ENCODE measurements at regions not wholly inside any gene's neighbourhood (a gene's known extent, or its start where the extent isn't known, plus 50 kb on each side); places are given as distances from the start of the nearest gene placed in this dataset.
"Not testable (repeated sequence)": the region's sequence is repeated elsewhere in the genome, so short reads cannot be mapped to it uniquely, and the experiment has no call there.

DNA sequence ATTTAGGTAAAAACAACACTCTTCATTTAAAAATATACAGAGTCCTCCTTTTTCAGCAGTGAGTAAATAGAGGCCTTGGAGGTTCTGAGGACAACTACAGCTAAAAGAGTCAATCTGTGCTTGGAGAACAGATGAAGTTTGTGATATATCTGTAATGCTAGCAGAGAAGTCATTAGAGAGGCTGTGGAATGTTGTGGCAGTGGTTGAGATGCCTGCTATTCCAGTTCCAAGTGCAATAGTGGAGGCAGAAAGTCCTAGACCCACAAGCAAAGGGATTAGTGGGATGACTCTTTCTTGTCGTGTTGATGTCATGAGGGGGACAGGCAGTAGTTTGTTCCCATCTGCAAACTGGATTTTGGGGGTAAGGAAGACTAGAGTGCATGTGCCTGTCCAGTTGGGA, 62.1 kb upstream of the EZR start:
- H3K9me2 ChIP-seq (ENCODE audit: insufficient read depth); H3K4me1 ChIP-seq (ENCODE audit: control insufficient read depth in 1 of 2, insufficient read depth in 2 of 2, low read length in 2 of 2); DNase-seq (ENCODE audit: low read depth, low spot score); H3K4me3 ChIP-seq (replicated peaks in 1 of 2; ENCODE audit: low read depth in 1 of 2, low read length in 2 of 2); H3K27ac ChIP-seq (ENCODE audit: low read depth, low read length); H3K27me3 ChIP-seq (ENCODE audit: insufficient read depth, low read length); H3K79me2 ChIP-seq (ENCODE audit: insufficient read depth, low read length); H4K20me1 ChIP-seq (ENCODE audit: insufficient read depth); RAD21 ChIA-PET (ENCODE audit: low non-redundant PET in 1 of 2, low total read pairs in 2 of 2, uncharacterized antibody in 2 of 2, unreplicated experiment in 2 of 2); H3K36me3 ChIP-seq (ENCODE audit: control insufficient read depth in 1 of 2, insufficient read depth in 2 of 2, low read length in 2 of 2); H3K4me2 ChIP-seq (ENCODE audit: low read length); ATAC-seq; H3K9ac ChIP-seq (ENCODE audit: low read length); POLR2A ChIA-PET; BruUV-seq (replicated peaks); CTCF ChIA-PET; intact Hi-C loops (cut with micrococcal nuclease); H2AFZ ChIP-seq (ENCODE audit: low read depth, low read length, poor library complexity, severe bottlenecking): not testable (repeated sequence)
- peaks cover 6 to 10% of the 10 kb centered on the region in 2 experiments; a peak in 2 of 4 replicates for H3K9me3 ChIP-seq (ENCODE audit: control insufficient read depth in 1 of 2, insufficient read depth in 1 of 2, low read depth in 1 of 2, low read length in 2 of 2)

DNA sequence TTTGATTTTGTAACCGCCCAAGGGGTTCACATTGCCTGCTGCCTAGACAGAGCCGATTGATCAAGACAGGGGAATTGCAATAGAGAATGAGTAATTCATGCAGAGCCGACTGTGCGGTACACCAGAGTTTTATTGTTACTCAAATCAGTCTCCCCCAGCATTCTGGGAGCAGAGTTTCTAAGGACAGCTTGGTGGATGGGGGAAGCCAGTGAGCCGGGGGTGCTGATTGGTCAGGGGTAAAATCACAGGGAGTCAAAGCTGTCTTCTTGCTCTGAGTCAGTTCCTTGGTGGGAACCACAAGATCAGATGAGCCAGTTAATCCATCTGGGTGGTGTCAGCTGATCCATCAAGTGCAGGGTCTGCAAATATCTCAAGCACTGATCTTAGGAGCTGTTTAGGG, 60.0 kb upstream of the EZR start:
- Histone ChIP-seq H3K36me3 (ENCODE audit: control insufficient read depth in 1 of 2, insufficient read depth in 2 of 2, low read length in 2 of 2) (no peaks in the 10 kb centered on the region), H3K27ac (ENCODE audit: low read depth, low read length) (no peak overlapping the region), H3K4me1 (ENCODE audit: control insufficient read depth in 1 of 2, insufficient read depth in 2 of 2, low read length in 2 of 2) (peaks cover 0 to 4% of the 10 kb centered on the region in 2 experiments; a peak in 1 of 4 replicates), H3K79me2 (ENCODE audit: insufficient read depth, low read length) (no peaks in the 10 kb centered on the region), H3K9me2 (ENCODE audit: insufficient read depth) (no peaks in the 10 kb centered on the region), H3K4me2 (ENCODE audit: low read length) (no peak overlapping the region), H3K4me3 (replicated peaks in 1 of 2; ENCODE audit: low read depth in 1 of 2, low read length in 2 of 2) (no peak overlapping the region), H4K20me1 (ENCODE audit: insufficient read depth) (no peaks in the 10 kb centered on the region), H3K27me3 (ENCODE audit: insufficient read depth, low read length) (no peaks in the 10 kb centered on the region), H2AFZ (ENCODE audit: low read depth, low read length, poor library complexity, severe bottlenecking) (no peak overlapping the region), H3K9ac (ENCODE audit: low read length) (no peak overlapping the region), H3K9me3 (ENCODE audit: control insufficient read depth in 1 of 2, insufficient read depth in 1 of 2, low read depth in 1 of 2, low read length in 2 of 2) (peaks cover 6 to 10% of the 10 kb centered on the region in 2 experiments; a peak in 2 of 4 replicates)
- DNase-seq (ENCODE audit: low read depth, low spot score) = no peak
- BruUV-seq (replicated peaks) = no TSS peak
- ATAC-seq = no peak
- ChIA-PET POLR2A (interaction anchor here (1.0 to 2.0 kb wide), 2 partner anchors 9 to 11 kb away, joined by 3 to 8 read pairs; no protein-coding TSS in a partner anchor), CTCF (no interaction called here), RAD21 (ENCODE audit: low non-redundant PET in 1 of 2, low total read pairs in 2 of 2, uncharacterized antibody in 2 of 2, unreplicated experiment in 2 of 2) (no interaction called here)
- intact Hi-C loops (cut with micrococcal nuclease) = no loop called here
- TF ChIP-seq, protein P1, sequence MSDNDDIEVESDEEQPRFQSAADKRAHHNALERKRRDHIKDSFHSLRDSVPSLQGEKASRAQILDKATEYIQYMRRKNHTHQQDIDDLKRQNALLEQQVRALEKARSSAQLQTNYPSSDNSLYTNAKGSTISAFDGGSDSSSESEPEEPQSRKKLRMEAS (IDR thresholded peaks at IDR 0.05) = no peak
- TF ChIP-seq YY1 (IDR thresholded peaks at IDR 0.05; ENCODE audit: extremely low read depth, insufficient replicate concordance, low read depth, low read length) (no peak), CBX3 (IDR thresholded peaks at IDR 0.05; ENCODE audit: low read depth) (no peak), ZFX (IDR thresholded peaks at IDR 0.05) (no peak), JUND (IDR thresholded peaks at IDR 0.05) (no peak), POLR2A (IDR thresholded peaks at IDR 0.05; ENCODE audit: borderline replicate concordance, extremely low read depth, insufficient read depth, insufficient read length) (no peak), RAD21 (IDR thresholded peaks at IDR 0.05; ENCODE audit: low read depth) (no peak), EZH2 (IDR thresholded peaks at IDR 0.05) (no peak), EZH2phosphoT487 (IDR thresholded peaks at IDR 0.05; ENCODE audit: borderline replicate concordance) (no peak), SP1 (IDR thresholded peaks at IDR 0.05; ENCODE audit: low read depth) (no peak), EGR1 (IDR thresholded peaks at IDR 0.05; ENCODE audit: low read depth) (no peak), ATF3 (IDR thresholded peaks at IDR 0.05) (no peak), TCF7L2 (IDR thresholded peaks at IDR 0.05; ENCODE audit: borderline replicate concordance, extremely low read depth, insufficient read depth, insufficient read length) (no peak), ZBTB33 (IDR thresholded peaks at IDR 0.05; ENCODE audit: extremely low read depth, insufficient replicate concordance, low read length) (no peak), SRF (IDR thresholded peaks at IDR 0.05; ENCODE audit: low read depth) (no peak), SIN3A (IDR thresholded peaks at IDR 0.05; ENCODE audit: low read depth) (no peak)
- TF ChIP-seq, protein P2, sequence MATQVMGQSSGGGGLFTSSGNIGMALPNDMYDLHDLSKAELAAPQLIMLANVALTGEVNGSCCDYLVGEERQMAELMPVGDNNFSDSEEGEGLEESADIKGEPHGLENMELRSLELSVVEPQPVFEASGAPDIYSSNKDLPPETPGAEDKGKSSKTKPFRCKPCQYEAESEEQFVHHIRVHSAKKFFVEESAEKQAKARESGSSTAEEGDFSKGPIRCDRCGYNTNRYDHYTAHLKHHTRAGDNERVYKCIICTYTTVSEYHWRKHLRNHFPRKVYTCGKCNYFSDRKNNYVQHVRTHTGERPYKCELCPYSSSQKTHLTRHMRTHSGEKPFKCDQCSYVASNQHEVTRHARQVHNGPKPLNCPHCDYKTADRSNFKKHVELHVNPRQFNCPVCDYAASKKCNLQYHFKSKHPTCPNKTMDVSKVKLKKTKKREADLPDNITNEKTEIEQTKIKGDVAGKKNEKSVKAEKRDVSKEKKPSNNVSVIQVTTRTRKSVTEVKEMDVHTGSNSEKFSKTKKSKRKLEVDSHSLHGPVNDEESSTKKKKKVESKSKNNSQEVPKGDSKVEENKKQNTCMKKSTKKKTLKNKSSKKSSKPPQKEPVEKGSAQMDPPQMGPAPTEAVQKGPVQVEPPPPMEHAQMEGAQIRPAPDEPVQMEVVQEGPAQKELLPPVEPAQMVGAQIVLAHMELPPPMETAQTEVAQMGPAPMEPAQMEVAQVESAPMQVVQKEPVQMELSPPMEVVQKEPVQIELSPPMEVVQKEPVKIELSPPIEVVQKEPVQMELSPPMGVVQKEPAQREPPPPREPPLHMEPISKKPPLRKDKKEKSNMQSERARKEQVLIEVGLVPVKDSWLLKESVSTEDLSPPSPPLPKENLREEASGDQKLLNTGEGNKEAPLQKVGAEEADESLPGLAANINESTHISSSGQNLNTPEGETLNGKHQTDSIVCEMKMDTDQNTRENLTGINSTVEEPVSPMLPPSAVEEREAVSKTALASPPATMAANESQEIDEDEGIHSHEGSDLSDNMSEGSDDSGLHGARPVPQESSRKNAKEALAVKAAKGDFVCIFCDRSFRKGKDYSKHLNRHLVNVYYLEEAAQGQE (IDR thresholded peaks at IDR 0.05; ENCODE audit: low read depth) = no peak

Measured in HCT116 (cell line).